ENCODE measurements at regions not wholly inside any gene's neighbourhood (a gene's known extent, or its start where the extent isn't known, plus 50 kb on each side); places are given as distances from the start of the nearest gene placed in this dataset.

GRCh38 chr18:25464227-25464626 lies 112.3 kb upstream of the ZNF521 start:
- no peaks in the 10 kb centered on the region for H3K9me3 ChIP-seq (replicated peaks; ENCODE audit: control insufficient read depth, insufficient read depth, low read length)
- H3K4me2 ChIP-seq (ENCODE audit: insufficient read depth, low read length), result no peak overlapping the region
- H3K36me3 ChIP-seq (ENCODE audit: control insufficient read depth in 2 of 2, extremely low read depth in 1 of 2, insufficient read depth in 2 of 2, low read length in 2 of 2), result no peaks in the 10 kb centered on the region
- no peak overlapping the region for H2AFZ ChIP-seq (ENCODE audit: low read depth, low read length)
- no peak overlapping the region for H3K4me3 ChIP-seq (replicated peaks in 1 of 3; ENCODE audit: insufficient read depth in 1 of 3, low read depth in 1 of 3, low read length in 3 of 3)
- no TSS peak for BruUV-seq (replicated peaks)
- FAIRE-seq (no peak), DNase-seq (ENCODE audit: low read depth, low spot score) (no peak)
- peaks cover 6 to 8% of the 10 kb centered on the region in 2 experiments for H3K27me3 ChIP-seq (ENCODE audit: control insufficient read depth in 2 of 2, insufficient read depth in 2 of 2, low read length in 2 of 2)
- H3K9me1 ChIP-seq (replicated peaks; ENCODE audit: control insufficient read depth, extremely low read depth, insufficient read depth, low read length), result no peaks in the 10 kb centered on the region
- H3K9ac ChIP-seq (replicated peaks; ENCODE audit: extremely low read depth, insufficient read depth, low read length), result no peak overlapping the region
- ChIA-PET CTCF (no interaction called here), POLR2A (no interaction called here)
- H3K27ac ChIP-seq (ENCODE audit: insufficient read depth, low read depth, low read length), result no peak overlapping the region
- peaks cover 4% of the 10 kb centered on the region for H3K4me1 ChIP-seq (ENCODE audit: control insufficient read depth, extremely low read depth, insufficient read depth, low read length)
- intact Hi-C loops (cut with micrococcal nuclease), result no loop called here
- TF ChIP-seq POLR2AphosphoS5 (IDR thresholded peaks at IDR 0.05; ENCODE audit: insufficient read depth, low read depth, low read length) (no peak), CTCF (IDR thresholded peaks at IDR 0.05; ENCODE audit: extremely low read depth in 1 of 2, insufficient read depth in 1 of 2, low read depth in 1 of 2, low read length in 2 of 2) (no peak), MYC (IDR thresholded peaks at IDR 0.05; ENCODE audit: low read depth, low read length) (no peak), GATA2 (IDR thresholded peaks at IDR 0.05; ENCODE audit: insufficient read depth, insufficient read length, low read depth, low read length) (no peak), JUN (IDR thresholded peaks at IDR 0.05; ENCODE audit: borderline replicate concordance, insufficient read depth, insufficient read length, low read depth) (no peak), POLR2A (IDR thresholded peaks at IDR 0.05; ENCODE audit: low read depth, low read length) (no peak), EZH2 (IDR thresholded peaks at IDR 0.05; ENCODE audit: borderline replicate concordance, low read depth, low read length, severe bottlenecking) (no peak), FOS (IDR thresholded peaks at IDR 0.05; ENCODE audit: borderline replicate concordance, insufficient read depth, low read length) (no peak)
- no peaks in the 10 kb centered on the region for H3K79me2 ChIP-seq (ENCODE audit: control insufficient read depth, insufficient read depth, low read length)
- no peaks in the 10 kb centered on the region for H4K20me1 ChIP-seq (replicated peaks; ENCODE audit: control insufficient read depth, extremely low read depth, insufficient read depth, low read length)
- dilution Hi-C loops (cut with MboI; ENCODE audit: extremely low pct_ligation_motif_present, low sequenced_read_pairs), result no loop called here
